GM18909 (cell line): ENCODE measurements at regions not wholly inside any gene's neighbourhood (a gene's known extent, or its start where the extent isn't known, plus 50 kb on each side); places are given as distances from the start of the nearest gene placed in this dataset.

Experiments used
- ATAC-seq: cut with Tn5 transposase; IDR thresholded peaks from one replicate; pipeline ENCODE4 v1.9.1; 2021; ENCODE audit warnings: mild to moderate bottlenecking; ENCODE audit not compliant: unreplicated experiment, poor library complexity

DNA sequence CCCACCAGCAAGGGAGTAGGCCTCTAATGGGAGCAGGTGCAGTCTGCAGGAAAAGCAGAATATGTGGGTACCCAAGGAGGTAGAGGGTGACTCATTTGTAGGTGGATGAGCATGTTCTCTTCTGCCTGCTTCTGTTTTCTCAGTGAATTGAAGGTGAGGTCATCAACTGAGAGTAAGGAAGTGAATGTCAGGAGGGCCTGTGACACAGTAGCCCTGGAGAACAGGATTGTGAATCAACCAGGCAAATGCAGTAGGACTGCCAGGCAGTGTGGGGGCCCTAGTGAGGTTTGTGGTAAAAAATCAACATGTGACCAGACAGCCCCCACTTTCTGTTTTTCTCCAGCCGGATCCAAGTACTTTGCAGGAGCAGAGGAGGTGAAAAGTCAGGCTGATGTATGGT lies 150.5 kb upstream of the SOX9 start:
- no peak for ATAC-seq

DNA sequence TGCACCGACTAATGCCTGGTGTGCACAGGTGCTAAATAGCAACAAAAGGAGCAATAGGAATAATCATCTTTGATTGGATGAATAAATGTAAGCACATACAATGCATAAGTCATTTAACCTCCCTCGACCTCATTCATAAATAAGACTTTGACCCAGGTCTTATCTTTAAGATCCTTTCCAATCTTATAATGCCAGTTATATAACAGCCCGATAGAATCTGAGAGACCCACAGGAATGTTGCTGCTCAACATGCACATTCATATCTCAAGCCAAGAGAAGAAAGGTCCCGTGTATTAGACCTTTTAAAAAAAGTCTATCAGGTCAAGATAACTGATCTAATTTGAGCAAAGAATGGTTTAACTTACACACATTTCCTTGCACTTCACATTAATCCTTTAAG lies 146.8 kb upstream of the SOX9 start:
- no peak for ATAC-seq

DNA sequence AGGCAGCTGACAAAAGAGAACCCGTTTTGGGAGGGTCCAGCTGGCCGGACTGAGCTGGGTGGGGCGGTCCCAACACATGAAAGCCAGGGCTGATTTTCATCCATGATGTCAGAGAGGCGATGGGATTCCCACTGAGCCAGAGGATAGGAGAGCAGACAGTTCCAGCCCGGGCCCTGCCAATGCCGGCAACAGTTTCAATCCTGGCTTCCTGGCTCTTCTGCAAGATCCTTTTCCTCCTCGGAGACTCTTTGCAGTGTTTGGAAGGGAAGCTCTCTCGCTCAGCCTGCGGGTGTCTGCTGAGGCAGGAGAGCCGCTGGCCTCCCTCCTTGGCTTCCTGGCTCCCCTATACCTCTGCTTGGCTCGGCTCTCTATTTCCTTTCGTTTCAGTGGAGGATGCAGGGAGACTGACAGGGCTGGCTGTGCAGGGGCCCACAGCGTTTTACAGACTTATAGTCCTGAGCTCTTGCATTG lies 145.5 kb upstream of the SOX9 start:
- ATAC-seq: no peak

- no peak for ATAC-seq
Measured at GRCh38 chr17:71976011-71976649, 144.7 kb upstream of the SOX9 start.

GRCh38 chr17:71978435-71978834 lies 142.4 kb upstream of the SOX9 start:
- ATAC-seq: no peak

GRCh38 chr17:71980171-71980570 lies 140.6 kb upstream of the SOX9 start:
- ATAC-seq: no peak

- ATAC-seq: no peak
Measured at GRCh38 chr17:71983828-71984227, 137.0 kb upstream of the SOX9 start.

GRCh38 chr17:71985111-71986039 lies 135.4 kb upstream of the SOX9 start:
- no peak for ATAC-seq

- ATAC-seq: no peak
Measured at GRCh38 chr17:71986886-71987285, 133.9 kb upstream of the SOX9 start.

- peak; percentile 58 for ATAC-seq
Measured at GRCh38 chr17:71987634-71988033, 133.2 kb upstream of the SOX9 start.

- no peak for ATAC-seq
Measured at GRCh38 chr17:71989117-71989516, 131.7 kb upstream of the SOX9 start.

DNA sequence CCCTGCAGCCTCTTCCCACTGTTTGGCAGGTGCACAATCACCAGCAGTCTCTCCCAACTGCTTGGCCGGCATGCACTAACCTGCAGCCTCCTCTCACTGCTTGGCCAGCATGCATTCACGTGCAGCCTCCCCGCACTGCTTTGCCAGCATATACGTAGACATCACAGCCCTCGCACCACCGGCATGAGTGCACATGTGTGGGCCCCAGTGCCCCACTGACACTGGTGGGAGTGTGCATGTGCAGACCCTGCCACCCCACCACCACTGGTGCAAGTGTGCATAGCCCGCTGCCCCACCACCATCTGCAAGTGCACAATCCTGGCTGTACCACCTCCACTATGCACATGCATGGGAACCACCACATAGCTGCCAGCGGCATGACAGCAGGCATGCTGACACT lies 127.5 kb upstream of the SOX9 start:
- no peak for ATAC-seq

DNA sequence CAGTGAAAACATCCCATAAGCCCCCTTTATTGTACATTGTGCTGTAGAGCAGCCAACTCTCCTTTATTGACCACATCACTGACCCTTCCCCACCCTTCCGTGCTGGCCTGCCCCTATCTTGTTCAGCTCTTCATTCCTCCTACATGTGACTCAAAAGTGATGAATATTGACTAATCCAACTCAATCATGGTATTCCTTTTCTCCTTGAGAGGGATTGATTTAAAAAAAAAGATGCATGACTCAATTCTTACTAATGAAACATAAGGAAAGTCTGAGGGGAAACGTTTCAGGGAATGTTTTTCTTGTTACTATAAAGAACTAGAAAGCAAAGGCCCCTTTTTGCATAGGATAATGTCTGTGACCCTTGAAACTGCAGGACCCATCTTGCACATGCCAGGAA lies 125.2 kb upstream of the SOX9 start:
- no peak for ATAC-seq

DNA sequence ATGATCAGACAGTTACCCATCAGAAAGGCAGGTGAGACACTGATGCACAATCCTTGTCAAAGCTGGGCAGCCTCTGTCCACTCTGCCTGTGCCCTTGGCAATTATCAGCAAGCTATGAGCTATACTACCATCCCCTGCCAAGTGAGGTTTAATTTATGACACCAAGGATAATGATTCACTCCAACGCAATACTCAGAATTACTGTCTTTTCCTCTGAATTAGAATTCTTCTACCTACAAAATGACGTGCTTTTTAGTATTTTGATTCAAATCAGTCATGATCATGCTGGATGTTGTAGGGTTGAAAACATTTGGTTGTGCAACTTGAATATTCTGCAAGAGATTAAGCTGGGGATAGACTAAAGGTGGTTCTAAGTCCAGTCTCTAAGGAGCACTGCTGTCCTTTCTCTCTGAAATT lies 116.8 kb upstream of the SOX9 start:
- no peak for ATAC-seq

DNA sequence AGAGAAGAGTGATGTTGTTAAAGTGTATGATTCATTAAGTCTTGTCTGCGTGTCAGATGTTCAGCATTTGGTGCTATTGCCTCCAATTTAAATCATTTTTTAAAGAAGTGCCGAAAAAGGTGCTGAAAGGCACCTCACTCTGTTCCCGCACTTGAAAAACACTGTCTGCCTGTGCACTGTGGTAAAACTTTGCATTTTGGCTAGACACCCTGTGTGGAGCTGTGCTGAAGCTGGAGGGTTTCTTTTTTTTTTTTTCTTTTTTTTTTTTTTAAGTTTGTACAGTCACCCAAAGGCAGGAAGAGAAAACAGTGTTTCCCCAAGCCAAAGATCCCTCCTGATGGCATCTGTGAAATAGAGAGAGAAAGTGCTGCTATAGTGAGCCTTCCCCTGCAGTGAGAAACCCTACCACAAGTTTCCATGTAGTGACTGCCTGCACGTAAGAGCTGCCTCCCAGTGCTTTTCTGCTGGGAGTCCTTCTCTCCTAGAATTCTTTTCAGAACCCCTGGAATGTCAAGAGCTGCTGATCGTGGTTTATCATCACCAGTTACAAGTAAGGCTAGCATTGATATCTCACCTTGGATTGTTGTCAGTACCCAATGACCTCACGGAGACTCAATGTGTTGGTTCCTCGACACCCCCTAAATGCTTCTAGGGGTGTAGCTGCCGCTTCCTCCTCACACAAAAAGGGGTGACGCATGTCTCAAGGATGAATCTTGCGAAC lies 116.0 kb upstream of the SOX9 start:
- ATAC-seq: peak; percentile 58

GRCh38 chr17:72005332-72006163 lies 115.3 kb upstream of the SOX9 start:
- ATAC-seq: peak; percentile 69

- ATAC-seq: no peak
Measured at GRCh38 chr17:72008236-72008876, 112.5 kb upstream of the SOX9 start.

GRCh38 chr17:72011561-72011960 lies 109.3 kb upstream of the SOX9 start:
- ATAC-seq: no peak

GRCh38 chr17:72021417-72022041 lies 99.3 kb upstream of the SOX9 start:
- no peak for ATAC-seq
